Heart right ventricle (tissue), 16 donors: ENCODE measurements at regions not wholly inside any gene's neighbourhood (a gene's known extent, or its start where the extent isn't known, plus 50 kb on each side); places are given as distances from the start of the nearest gene placed in this dataset.

Experiments
- ATAC-seq, 8 donors: fragments of 200-7000 bp; cut with Tn5 transposase; one replicate each; pipeline ENCODE4 v1.9.1; 2020; ENCODE audit warnings: mild to moderate bottlenecking in 8 of 8, moderate library complexity in 8 of 8, moderate number of reproducible peaks in 1 of 8
- DNase-seq, 2 donors: peaks; one replicate each; pipeline ENCODE4 v3.0.0-alpha.2; 2020
- H3K27ac ChIP-seq, 10 donors: fragments of 200-600 bp; sonication (generic) in 2 of 10; one replicate each; pipeline versions ENCODE4 v1.5.0 to v1.8.0; 2020 to 2022; ENCODE audit warnings: mild to moderate bottlenecking in 3 of 10
- H3K27me3 ChIP-seq, 7 donors: fragments of 200-600 bp; one replicate each; pipeline ENCODE4 v1.8.0; 2021 to 2022; ENCODE audit warnings: mild to moderate bottlenecking in 2 of 7
- H3K36me3 ChIP-seq, 9 donors: fragments of 200-600 bp; sonication (generic) in 1 of 9; one replicate each; pipeline versions ENCODE4 v1.5.0 to v1.8.0; 2020 to 2022; ENCODE audit warnings: mild to moderate bottlenecking in 2 of 9
- H3K4me1 ChIP-seq, 9 donors: fragments of 200-600 bp; sonication (generic) in 1 of 9; one replicate each; pipeline versions ENCODE4 v1.5.0 to v1.8.0; 2020 to 2022; ENCODE audit warnings: mild to moderate bottlenecking in 4 of 9
- H3K4me3 ChIP-seq, 10 donors: fragments of 200-600 bp; sonication (generic) in 2 of 10; one replicate each; pipeline versions ENCODE4 v1.5.0 to v1.8.0; 2020 to 2022; ENCODE audit warnings: mild to moderate bottlenecking in 7 of 10, moderate library complexity in 2 of 10
- H3K9me3 ChIP-seq, 11 donors: fragments of 200-600 bp in 10 of 11; sonication (generic) in 2 of 11; one replicate each; pipeline versions ENCODE4 v1.5.0 to v1.8.0; 2013 to 2022; ENCODE audit warnings: mild to moderate bottlenecking in 2 of 11, control low read depth in 1 of 11, moderate library complexity in 1 of 11
- WGBS, 2 donors: extraction: QIAGEN DNeasy Blood & Tissue Kit; methylation state at CpG; one replicate each; pipeline ENCODE4 v1.1.7; 2013; ENCODE audit warnings: inconsistent platforms in 1 of 2; 5-methylcytosine and 5-hydroxymethylcytosine counted together
- intact Hi-C, 10 donors: fragments of 100-400 bp; cut with DNase I; formaldehyde crosslinking; loops; one replicate each; pipeline versions ENCODE4 v1.11.1 to v1.14.2; 2022
- TF ChIP-seq, protein P1 (sequence below), 9 donors: fragments of 200-600 bp; sonication (generic) in 2 of 9; IDR thresholded peaks; one replicate each; pipeline versions ENCODE4 v1.5.0 to v1.8.0; 2021 to 2022; ENCODE audit warnings: antibody characterized with exemption in 9 of 9, mild to moderate bottlenecking in 5 of 9, moderate library complexity in 1 of 9
- donor health status: Arrhythmogenic right ventricular cardiomyopathy.
- donor health status: ischemic (EF 13 %, LVEDD 7.1; RV severe dilation, severe dysfunction).
- donor health status: healthy with polysubstance abuse.
- donor health status: DM: no; HTN: yes; CAD: no.
- donor health status: DM: no; HTN: no; CAD: no.
- donor health status: ischemic (EF 25% LVEDD 6.9; RV normal size, moderate dysfunction).
- donor health status: ischemic (EF 25% LVEDD 5.7; RV mildly dilated, moderate dysfunction).
- donor health status: healthy.
- donor health status: DM: yes; HTN: yes; CAD: no.
- donor health status: Ischemic cardiomyopathy.
- donor health status: ischemic (EF 35%, LVEDD 5.7; RV mildly dilated, moderate dysfunction).
- donor health status: nonischemic (EF 11% LVEDD 7.7; RV severe dilation, severe dysfunction).
- donor health status: DM: yes; HTN: yes; CAD: no.
- donor health status: PGD.
- donor health status: ischemic (EF 29% LVEDD 5.4; RV normal size, mild dysfunction).
- donor health status: nonischemic (EF 23%, LVEDD 6.1; RV moderate dilation, normal function).

DNA sequence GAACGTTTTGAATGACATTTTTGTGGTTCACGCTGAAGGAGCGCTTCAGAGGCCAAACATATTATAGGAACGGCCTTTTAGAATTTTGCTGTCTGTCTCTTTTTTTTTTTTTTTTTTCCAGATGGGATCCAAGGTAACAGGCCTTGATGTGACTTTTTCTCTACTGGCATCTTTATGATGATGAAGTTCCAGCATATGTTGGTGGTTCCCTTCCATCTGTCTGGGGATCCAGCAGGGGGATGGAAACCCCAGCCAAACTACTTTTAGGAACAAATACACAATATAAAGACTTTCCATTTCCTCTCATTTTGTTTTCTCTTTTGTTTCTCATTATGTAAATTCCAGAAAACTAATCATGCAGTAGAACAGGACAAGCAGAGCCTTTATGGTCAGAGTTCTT lies 239.3 kb upstream of the PRICKLE1 start:
- WGBS, 2 donors = 93 to 94% methylated on average over 4 of the region's 4 CpGs
- H3K9me3 ChIP-seq = peaks cover 0 to 18% (median 0%) of the 10 kb centered on the region in 11 donors
- H3K27ac ChIP-seq = no peak overlapping the region
- no peak overlapping the region for H3K4me3 ChIP-seq
- TF ChIP-seq, protein P1, sequence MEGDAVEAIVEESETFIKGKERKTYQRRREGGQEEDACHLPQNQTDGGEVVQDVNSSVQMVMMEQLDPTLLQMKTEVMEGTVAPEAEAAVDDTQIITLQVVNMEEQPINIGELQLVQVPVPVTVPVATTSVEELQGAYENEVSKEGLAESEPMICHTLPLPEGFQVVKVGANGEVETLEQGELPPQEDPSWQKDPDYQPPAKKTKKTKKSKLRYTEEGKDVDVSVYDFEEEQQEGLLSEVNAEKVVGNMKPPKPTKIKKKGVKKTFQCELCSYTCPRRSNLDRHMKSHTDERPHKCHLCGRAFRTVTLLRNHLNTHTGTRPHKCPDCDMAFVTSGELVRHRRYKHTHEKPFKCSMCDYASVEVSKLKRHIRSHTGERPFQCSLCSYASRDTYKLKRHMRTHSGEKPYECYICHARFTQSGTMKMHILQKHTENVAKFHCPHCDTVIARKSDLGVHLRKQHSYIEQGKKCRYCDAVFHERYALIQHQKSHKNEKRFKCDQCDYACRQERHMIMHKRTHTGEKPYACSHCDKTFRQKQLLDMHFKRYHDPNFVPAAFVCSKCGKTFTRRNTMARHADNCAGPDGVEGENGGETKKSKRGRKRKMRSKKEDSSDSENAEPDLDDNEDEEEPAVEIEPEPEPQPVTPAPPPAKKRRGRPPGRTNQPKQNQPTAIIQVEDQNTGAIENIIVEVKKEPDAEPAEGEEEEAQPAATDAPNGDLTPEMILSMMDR (IDR thresholded peaks at IDR 0.05) = no peak
- no peaks in the 10 kb centered on the region for H3K4me1 ChIP-seq
- H3K36me3 ChIP-seq = no peaks in the 10 kb centered on the region
- intact Hi-C loops = no loop called here
- ATAC-seq = no peak
- H3K27me3 ChIP-seq = no peaks in the 10 kb centered on the region
- DNase-seq = no peak

DNA sequence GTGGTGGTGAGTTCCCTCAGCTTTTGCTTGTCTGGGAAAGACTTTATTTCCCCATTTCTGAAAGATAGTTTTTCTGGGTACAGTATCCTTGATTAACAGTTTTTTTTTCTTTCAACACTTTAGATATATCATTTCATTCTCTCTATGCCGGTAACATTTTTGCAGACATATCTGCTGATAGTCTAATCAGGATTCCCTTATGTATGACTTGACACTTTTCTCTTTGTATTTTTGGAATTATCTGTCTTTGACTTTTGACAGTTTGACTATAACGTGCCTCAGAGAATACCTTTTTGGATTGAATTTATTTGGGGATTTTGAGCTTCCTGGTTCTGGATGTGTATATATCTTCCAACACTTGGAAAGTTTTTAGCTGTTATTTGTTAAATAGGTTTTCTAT lies 234.8 kb upstream of the PRICKLE1 start:
- 85 to 88% methylated on average over 2 of the region's 2 CpGs for WGBS, 2 donors
- no peaks in the 10 kb centered on the region for H3K36me3 ChIP-seq
- ATAC-seq (no peak), DNase-seq (no peak)
- no peaks in the 10 kb centered on the region for H3K27me3 ChIP-seq
- H3K4me1 ChIP-seq = no peaks in the 10 kb centered on the region
- intact Hi-C loops = no loop called here
- H3K27ac ChIP-seq = no peak overlapping the region
- H3K9me3 ChIP-seq = peaks cover 0 to 20% (median 0%) of the 10 kb centered on the region in 11 donors
- H3K4me3 ChIP-seq = no peak overlapping the region
- TF ChIP-seq, protein P1 (IDR thresholded peaks at IDR 0.05) = no peak

DNA sequence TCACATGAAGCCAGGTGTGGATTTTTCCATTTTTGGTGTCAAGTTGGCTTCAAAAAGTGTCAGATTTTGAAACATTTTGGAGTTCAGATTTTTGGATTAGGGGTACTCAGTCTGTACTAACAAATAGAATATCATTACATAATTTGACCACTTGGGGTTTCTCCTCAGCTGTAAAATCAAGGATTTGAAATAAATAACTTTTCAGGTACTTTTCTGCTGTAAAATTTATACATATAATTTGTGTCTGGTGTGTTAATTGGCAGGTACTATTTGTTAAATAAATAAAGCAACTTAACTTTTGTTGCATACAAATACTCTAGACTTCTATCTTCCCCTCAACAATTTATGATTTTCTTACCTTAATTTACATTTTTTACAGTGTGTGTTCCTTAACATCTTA lies 234.1 kb upstream of the PRICKLE1 start:
- no peaks in the 10 kb centered on the region for H3K4me1 ChIP-seq
- intact Hi-C loops = no loop called here
- ATAC-seq (no peak), DNase-seq (no peak)
- no peak overlapping the region for H3K4me3 ChIP-seq
- no peaks in the 10 kb centered on the region for H3K36me3 ChIP-seq
- H3K27me3 ChIP-seq = no peaks in the 10 kb centered on the region
- H3K27ac ChIP-seq = no peak overlapping the region
- H3K9me3 ChIP-seq = peaks cover 0 to 20% (median 0%) of the 10 kb centered on the region in 11 donors
- TF ChIP-seq, protein P1 (IDR thresholded peaks at IDR 0.05) = peak in 1 of 9 donors; percentile 6

DNA sequence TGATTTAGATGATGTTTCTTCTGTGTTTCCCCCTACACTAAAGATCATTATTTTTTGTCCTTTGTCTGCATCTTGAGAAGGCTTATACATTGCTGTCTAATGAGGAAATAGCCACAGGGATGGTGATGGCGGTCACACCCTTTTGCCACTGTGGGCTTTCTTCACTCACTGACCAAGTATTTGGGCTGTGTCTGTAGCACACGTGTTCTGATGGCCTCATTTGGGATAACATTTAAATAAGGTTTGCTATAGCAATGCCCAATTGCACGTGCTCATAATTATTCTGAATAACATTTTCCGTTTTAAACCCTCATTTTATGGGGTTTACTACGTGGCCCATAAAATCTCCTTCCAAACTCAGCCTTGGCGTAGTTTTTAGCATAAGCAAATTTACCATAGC lies 230.3 kb upstream of the PRICKLE1 start:
- DNase-seq (no peak), ATAC-seq (no peak)
- peaks cover 0 to 15% (median 0%) of the 10 kb centered on the region in 11 donors for H3K9me3 ChIP-seq
- no peak overlapping the region for H3K27ac ChIP-seq
- intact Hi-C loops = no loop called here
- no peaks in the 10 kb centered on the region for H3K27me3 ChIP-seq
- H3K36me3 ChIP-seq = no peaks in the 10 kb centered on the region
- WGBS, 2 donors = 71 to 83% methylated on average over 6 of the region's 6 CpGs
- TF ChIP-seq, protein P1 (IDR thresholded peaks at IDR 0.05) = no peak
- no peak overlapping the region for H3K4me3 ChIP-seq
- no peaks in the 10 kb centered on the region for H3K4me1 ChIP-seq

DNA sequence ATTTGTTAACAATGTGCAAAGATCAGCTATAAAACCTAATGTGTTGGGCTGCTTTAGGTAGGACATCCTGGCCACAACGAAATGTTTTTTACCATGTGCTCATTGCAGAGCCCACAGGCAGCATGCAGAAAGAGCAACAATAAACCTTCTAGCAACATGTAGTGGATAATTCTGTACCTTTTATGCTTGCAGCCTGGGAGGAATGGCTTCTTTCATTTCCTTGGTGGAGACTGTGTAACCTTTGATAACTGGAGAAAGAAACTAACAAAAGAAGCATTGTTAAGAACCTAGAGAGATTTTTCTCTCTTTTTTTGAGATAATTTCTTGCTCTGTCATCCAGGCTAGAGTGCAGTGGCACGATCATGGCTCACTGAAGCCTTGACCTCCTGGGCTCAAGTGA lies 225.5 kb upstream of the PRICKLE1 start:
- H3K27me3 ChIP-seq = no peaks in the 10 kb centered on the region
- H3K4me3 ChIP-seq = no peak overlapping the region
- 79 to 81% methylated on average over 2 of the region's 2 CpGs for WGBS, 2 donors
- H3K36me3 ChIP-seq = no peaks in the 10 kb centered on the region
- intact Hi-C loops = no loop called here
- H3K27ac ChIP-seq = no peak overlapping the region
- ATAC-seq = no peak
- TF ChIP-seq, protein P1 (IDR thresholded peaks at IDR 0.05) = no peak
- DNase-seq = no peak
- H3K4me1 ChIP-seq = no peaks in the 10 kb centered on the region
- no peaks in the 10 kb centered on the region for H3K9me3 ChIP-seq
